CD14-positive monocyte (primary cell): ENCODE measurements at regions not wholly inside any gene's neighbourhood (a gene's known extent, or its start where the extent isn't known, plus 50 kb on each side); places are given as distances from the start of the nearest gene placed in this dataset.

Experiments
- DNase-seq, 3 donors: peaks; one replicate each; pipeline ENCODE4 v3.0.0-alpha.2; 2011 to 2022
- H2AFZ ChIP-seq: 2 replicates; pipeline ENCODE4 v1.6.0; 2012; ENCODE audit warnings: mild to moderate bottlenecking, low read depth, low read length, inconsistent platforms; ENCODE audit not compliant: insufficient read depth, poor library complexity, severe bottlenecking
- H3K27ac ChIP-seq, 2 donors: 1 replicate in 1 of 2; 2 replicates in 1 of 2; pipeline ENCODE4 v1.5.1; 2012 to 2013; ENCODE audit warnings: low read length in 2 of 2, control low read depth in 1 of 2, inconsistent platforms in 1 of 2, low read depth in 1 of 2, mild to moderate bottlenecking in 1 of 2
- H3K27me3 ChIP-seq, 2 donors: one replicate each; pipeline versions ENCODE4 v1.6.0 to v1.6.1; 2011 to 2013; ENCODE audit warnings: low read length in 2 of 2; ENCODE audit not compliant: control insufficient read depth in 2 of 2, insufficient read depth in 2 of 2
- H3K36me3 ChIP-seq, 2 donors: replicated peaks in 1 of 2; 1 replicate in 1 of 2; 2 replicates in 1 of 2; pipeline versions ENCODE4 v1.5.1 to v1.6.1; 2012 to 2013; ENCODE audit warnings: low read length in 2 of 2, control low read depth in 1 of 2, inconsistent platforms in 1 of 2, mild to moderate bottlenecking in 1 of 2; ENCODE audit not compliant: insufficient read depth in 2 of 2, control insufficient read depth in 1 of 2
- H3K4me1 ChIP-seq, 2 donors: 1 replicate in 1 of 2; 2 replicates in 1 of 2; pipeline versions ENCODE4 v1.5.1 to v1.6.1; 2012 to 2013; ENCODE audit warnings: low read length in 2 of 2, control low read depth in 1 of 2, inconsistent platforms in 1 of 2, mild to moderate bottlenecking in 1 of 2, moderate library complexity in 1 of 2; ENCODE audit not compliant: insufficient read depth in 2 of 2, control insufficient read depth in 1 of 2
- H3K4me2 ChIP-seq: replicated peaks from 2 replicates; pipeline ENCODE3; 2012; ENCODE audit warnings: low read length, moderate library complexity, mild to moderate bottlenecking; ENCODE audit not compliant: poor library complexity, severe bottlenecking; ENCODE audit errors: extremely low read depth
- H3K4me3 ChIP-seq, 3 experiments: fragments of 200-600 bp in 1 of 3; sonication (generic) in 1 of 3; replicated peaks in 1 of 3; 1 replicate in 2 of 3; 2 replicates in 1 of 3; pipeline ENCODE4 v1.5.1; 2011 to 2013; ENCODE audit warnings: low read length in 3 of 3, mild to moderate bottlenecking in 3 of 3, control low read depth in 2 of 3, low read depth in 2 of 3, inconsistent platforms in 1 of 3, moderate library complexity in 1 of 3
- H3K79me2 ChIP-seq: 2 replicates; pipeline ENCODE4 v1.6.0; 2012; ENCODE audit warnings: mild to moderate bottlenecking, control low read depth, inconsistent platforms, low read length, moderate library complexity; ENCODE audit not compliant: insufficient read depth
- H3K9ac ChIP-seq: 2 replicates; pipeline ENCODE4 v1.6.0; 2017; ENCODE audit warnings: low read length, mild to moderate bottlenecking; ENCODE audit not compliant: insufficient read depth, poor library complexity, severe bottlenecking
- H3K9me3 ChIP-seq, 2 donors: replicated peaks in 1 of 2; 1 replicate in 1 of 2; 2 replicates in 1 of 2; pipeline versions ENCODE4 v1.5.1 to v1.6.1; 2012 to 2013; ENCODE audit warnings: low read length in 2 of 2, control low read depth in 1 of 2; ENCODE audit not compliant: control insufficient read depth in 1 of 2, insufficient read depth in 1 of 2
- H4K20me1 ChIP-seq: 2 replicates; pipeline ENCODE4 v1.6.0; 2012; ENCODE audit warnings: mild to moderate bottlenecking, low read length, control low read depth, moderate library complexity; ENCODE audit not compliant: insufficient read depth
- H3K27ac Mint-ChIP-seq, 7 donors: one replicate each; pipeline ENCODE4 v1.8.0; 2020; ENCODE audit warnings: mild to moderate bottlenecking in 7 of 7, mixed read lengths in 7 of 7, moderate library complexity in 6 of 7, inconsistent platforms in 2 of 7
- H3K27me3 Mint-ChIP-seq, 3 donors: one replicate each; pipeline ENCODE4 v1.8.0; 2021 to 2022; ENCODE audit warnings: low read depth in 3 of 3, mild to moderate bottlenecking in 3 of 3, mixed read lengths in 3 of 3, moderate library complexity in 3 of 3, inconsistent platforms in 1 of 3
- H3K36me3 Mint-ChIP-seq, 2 donors: one replicate each; pipeline ENCODE4 v1.8.0; 2020; ENCODE audit warnings: mixed read lengths in 2 of 2, inconsistent platforms in 1 of 2, mild to moderate bottlenecking in 1 of 2
- H3K4me1 Mint-ChIP-seq: one replicate; pipeline ENCODE4 v1.8.0; 2020; ENCODE audit warnings: mild to moderate bottlenecking, mixed read lengths
- H3K4me3 Mint-ChIP-seq, 2 donors: one replicate each; pipeline ENCODE4 v1.8.0; 2020; ENCODE audit warnings: mild to moderate bottlenecking in 2 of 2, mixed read lengths in 2 of 2, moderate library complexity in 1 of 2
- H3K9me3 Mint-ChIP-seq, 7 donors: one replicate each; pipeline ENCODE4 v1.8.0; 2020 to 2022; ENCODE audit warnings: mixed read lengths in 7 of 7, mild to moderate bottlenecking in 6 of 7, moderate library complexity in 6 of 7, inconsistent platforms in 2 of 7
- WGBS: methylation state at CpG from one replicate; pipeline ENCODE4 v1.1.5; 2013; ENCODE audit warnings: missing lambda C conversion rate; ENCODE audit not compliant: insufficient coverage; 5-methylcytosine and 5-hydroxymethylcytosine counted together
- intact Hi-C, 2 donors: fragments of 100-400 bp; cut with micrococcal nuclease; formaldehyde crosslinking; loops; one replicate each; pipeline versions ENCODE4 v1.15.0 to v1.15.1; 2023
- TF ChIP-seq, protein P1 (sequence below): fragments of 200-600 bp; IDR thresholded peaks from one replicate; pipeline ENCODE4 v1.8.0; 2022; ENCODE audit warnings: antibody characterized with exemption, mild to moderate bottlenecking

GRCh38 chr6:97469451-97469850, 186.4 kb upstream of the MMS22L start:
- no peak overlapping the region for H3K27ac ChIP-seq
- H3K36me3 Mint-ChIP-seq: no peaks in the 10 kb centered on the region
- peak overlapping the region in 1 of 7 donors; percentile 17 for H3K27ac Mint-ChIP-seq
- no peak for DNase-seq
- H3K4me1 ChIP-seq: no peaks in the 10 kb centered on the region
- no peak overlapping the region for H3K4me3 Mint-ChIP-seq
- no peaks in the 10 kb centered on the region for H3K36me3 ChIP-seq
- H3K79me2 ChIP-seq: no peaks in the 10 kb centered on the region
- no peak overlapping the region for H3K4me3 ChIP-seq
- H3K9me3 ChIP-seq: no peaks in the 10 kb centered on the region
- peaks cover 0 to 2% (median 0%) of the 10 kb centered on the region in 7 donors for H3K9me3 Mint-ChIP-seq
- H3K4me1 Mint-ChIP-seq: no peaks in the 10 kb centered on the region
- no peak overlapping the region for H3K4me2 ChIP-seq
- peaks cover 0 to 2% (median 2%) of the 10 kb centered on the region in 3 donors for H3K27me3 Mint-ChIP-seq
- no peaks in the 10 kb centered on the region for H3K27me3 ChIP-seq
- no peak overlapping the region for H2AFZ ChIP-seq
- H3K9ac ChIP-seq: no peak overlapping the region
- H4K20me1 ChIP-seq: no peaks in the 10 kb centered on the region
- TF ChIP-seq, protein P1, sequence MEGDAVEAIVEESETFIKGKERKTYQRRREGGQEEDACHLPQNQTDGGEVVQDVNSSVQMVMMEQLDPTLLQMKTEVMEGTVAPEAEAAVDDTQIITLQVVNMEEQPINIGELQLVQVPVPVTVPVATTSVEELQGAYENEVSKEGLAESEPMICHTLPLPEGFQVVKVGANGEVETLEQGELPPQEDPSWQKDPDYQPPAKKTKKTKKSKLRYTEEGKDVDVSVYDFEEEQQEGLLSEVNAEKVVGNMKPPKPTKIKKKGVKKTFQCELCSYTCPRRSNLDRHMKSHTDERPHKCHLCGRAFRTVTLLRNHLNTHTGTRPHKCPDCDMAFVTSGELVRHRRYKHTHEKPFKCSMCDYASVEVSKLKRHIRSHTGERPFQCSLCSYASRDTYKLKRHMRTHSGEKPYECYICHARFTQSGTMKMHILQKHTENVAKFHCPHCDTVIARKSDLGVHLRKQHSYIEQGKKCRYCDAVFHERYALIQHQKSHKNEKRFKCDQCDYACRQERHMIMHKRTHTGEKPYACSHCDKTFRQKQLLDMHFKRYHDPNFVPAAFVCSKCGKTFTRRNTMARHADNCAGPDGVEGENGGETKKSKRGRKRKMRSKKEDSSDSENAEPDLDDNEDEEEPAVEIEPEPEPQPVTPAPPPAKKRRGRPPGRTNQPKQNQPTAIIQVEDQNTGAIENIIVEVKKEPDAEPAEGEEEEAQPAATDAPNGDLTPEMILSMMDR: no peak
- intact Hi-C loops: no loop called here
- WGBS: 64% methylated on average over 1 of the region's 1 CpG

DNA sequence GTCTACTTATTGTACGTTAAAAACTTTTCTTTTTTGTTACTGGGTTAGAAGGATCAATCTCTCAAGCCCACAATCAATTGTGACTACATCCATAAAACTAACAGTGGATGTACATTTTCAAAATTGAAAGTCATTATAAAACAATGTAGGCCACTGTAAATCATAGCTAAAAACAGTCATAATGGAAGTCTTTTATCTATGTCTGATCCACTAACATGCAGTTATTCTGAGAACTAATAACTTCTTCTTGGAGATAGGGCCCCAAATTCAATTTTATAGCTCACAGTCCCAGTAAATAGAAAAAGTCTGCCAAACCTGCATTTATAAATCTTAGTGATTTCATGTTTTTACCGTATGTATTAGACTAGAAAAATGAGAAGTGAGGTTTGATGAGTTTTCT, 187.3 kb upstream of the MMS22L start:
- WGBS: no CpG with 5 or more reads among the region's 2 CpGs
- Mint-ChIP-seq H3K4me1 (no peaks in the 10 kb centered on the region), H3K4me3 (no peak overlapping the region), H3K9me3 (peaks cover 0 to 2% (median 1%) of the 10 kb centered on the region in 7 donors), H3K27me3 (peaks cover 0 to 2% (median 0%) of the 10 kb centered on the region in 3 donors), H3K27ac (no peak overlapping the region), H3K36me3 (no peaks in the 10 kb centered on the region)
- Histone ChIP-seq H3K27ac (no peak overlapping the region), H3K4me1 (no peaks in the 10 kb centered on the region), H3K9me3 (no peaks in the 10 kb centered on the region), H3K4me3 (no peak overlapping the region), H2AFZ (no peak overlapping the region), H3K36me3 (no peaks in the 10 kb centered on the region), H3K79me2 (no peaks in the 10 kb centered on the region), H3K27me3 (no peaks in the 10 kb centered on the region), H3K4me2 (no peak overlapping the region), H4K20me1 (no peaks in the 10 kb centered on the region), H3K9ac (no peak overlapping the region)
- intact Hi-C loops: no loop called here
- TF ChIP-seq, protein P1: no peak
- DNase-seq: no peak
